ENCODE measurements at regions not wholly inside any gene's neighbourhood (a gene's known extent, or its start where the extent isn't known, plus 50 kb on each side); places are given as distances from the start of the nearest gene placed in this dataset.

DNA sequence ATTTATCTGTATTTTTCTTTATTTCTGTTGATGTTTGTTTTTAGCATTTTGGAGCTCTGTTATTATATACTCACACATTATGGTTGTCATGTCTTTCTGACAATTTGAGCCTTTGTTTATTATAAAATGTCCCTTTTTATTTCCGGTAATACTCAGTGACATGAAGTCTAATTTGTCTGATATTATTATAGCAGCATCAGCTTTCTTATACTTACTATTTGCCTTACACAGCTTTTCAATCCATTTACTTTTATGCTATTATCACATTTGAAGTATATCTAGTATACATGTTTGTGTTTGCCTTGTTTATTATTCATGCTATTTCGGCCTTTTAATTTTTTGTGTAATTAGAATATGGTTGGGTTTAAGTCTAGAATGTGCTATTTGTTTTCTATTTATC lies 430.6 kb upstream of the FANCL start:
- TF ChIP-seq FOXK2 (IDR thresholded peaks at IDR 0.05) (no peak), CTBP1 (IDR thresholded peaks at IDR 0.05; ENCODE audit: borderline replicate concordance) (no peak), FOXA1 (IDR thresholded peaks at IDR 0.05) (no peak), HDGF (IDR thresholded peaks at IDR 0.05; ENCODE audit: borderline replicate concordance) (no peak), TARDBP (IDR thresholded peaks at IDR 0.05) (no peak), SP1 (IDR thresholded peaks at IDR 0.05) (no peak), NFRKB (IDR thresholded peaks at IDR 0.05) (no peak), ARNT (IDR thresholded peaks at IDR 0.05) (no peak), PKNOX1 (IDR thresholded peaks at IDR 0.05) (no peak), FOXM1 (IDR thresholded peaks at IDR 0.05; ENCODE audit: borderline replicate concordance) (no peak), ELF4 (IDR thresholded peaks at IDR 0.05) (no peak)

Data from HEK293T (cell line).